ENCODE measurements at regions not wholly inside any gene's neighbourhood (a gene's known extent, or its start where the extent isn't known, plus 50 kb on each side); places are given as distances from the start of the nearest gene placed in this dataset.
"Not testable (repeated sequence)": the region's sequence is repeated elsewhere in the genome, so short reads cannot be mapped to it uniquely, and the experiment has no call there.

DNA sequence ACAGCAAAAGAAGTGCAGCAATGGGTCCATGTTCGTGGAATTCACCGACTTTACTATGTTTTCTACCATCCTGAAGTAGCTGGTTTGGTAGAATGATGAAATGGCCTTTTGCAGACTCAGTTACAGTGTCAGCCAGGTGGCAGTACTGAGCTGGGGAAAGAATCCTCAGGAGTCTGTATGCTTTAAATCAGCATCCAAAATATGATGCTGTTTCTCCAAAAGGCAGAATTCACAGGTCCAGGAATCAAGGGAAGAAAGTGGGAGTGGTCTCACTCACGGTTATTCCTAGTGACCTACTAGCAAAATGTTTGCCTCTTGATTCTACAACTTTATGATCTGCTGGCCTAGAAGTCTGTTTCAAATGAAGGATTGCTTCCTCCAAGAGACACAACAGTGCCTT is 287.1 kb downstream of the SPATA31A6 start:
- peak in 1 of 2 donors; percentile 25 for DNase-seq
- H3K27ac ChIP-seq; H3K4me3 ChIP-seq; H3K36me3 ChIP-seq; intact Hi-C loops (cut with DNase I; ENCODE audit: low total_unique reads); H3K9me3 ChIP-seq; H3K27me3 ChIP-seq; H3K4me1 ChIP-seq: not testable (repeated sequence)
- TF ChIP-seq CTCF (IDR thresholded peaks at IDR 0.05), result peak in 1 of 7 experiments; percentile 32
- 38 to 65% (median 47%) methylated on average over 3 of the region's 3 CpGs for WGBS, 5 donors

DNA sequence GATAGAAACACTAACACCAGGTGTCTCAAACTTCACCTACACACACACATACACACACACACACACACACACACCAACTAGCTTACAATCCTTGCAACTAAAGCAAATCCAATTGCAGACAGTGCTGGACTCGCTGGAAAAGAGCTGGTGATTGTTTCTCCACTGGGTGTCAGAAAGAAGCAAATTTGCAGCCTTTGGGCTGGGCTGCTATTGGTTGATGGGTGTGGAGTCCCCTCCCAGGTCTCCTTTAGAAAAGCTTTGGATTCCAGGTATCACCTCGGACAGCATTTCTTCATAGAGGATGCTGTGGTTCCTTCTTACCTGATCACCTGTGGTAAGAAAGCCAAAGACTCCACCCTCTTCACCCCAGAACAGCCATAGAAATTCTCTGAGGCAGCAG is 307.5 kb downstream of the SPATA31A6 start:
- H3K9me3 ChIP-seq; H3K27me3 ChIP-seq; DNase-seq; H3K4me3 ChIP-seq; intact Hi-C loops (cut with DNase I; ENCODE audit: low total_unique reads); H3K27ac ChIP-seq; H3K4me1 ChIP-seq; H3K36me3 ChIP-seq: not testable (repeated sequence)
- 64 to 71% (median 66%) methylated on average over 1 of the region's 2 CpGs for WGBS, 5 donors

DNA sequence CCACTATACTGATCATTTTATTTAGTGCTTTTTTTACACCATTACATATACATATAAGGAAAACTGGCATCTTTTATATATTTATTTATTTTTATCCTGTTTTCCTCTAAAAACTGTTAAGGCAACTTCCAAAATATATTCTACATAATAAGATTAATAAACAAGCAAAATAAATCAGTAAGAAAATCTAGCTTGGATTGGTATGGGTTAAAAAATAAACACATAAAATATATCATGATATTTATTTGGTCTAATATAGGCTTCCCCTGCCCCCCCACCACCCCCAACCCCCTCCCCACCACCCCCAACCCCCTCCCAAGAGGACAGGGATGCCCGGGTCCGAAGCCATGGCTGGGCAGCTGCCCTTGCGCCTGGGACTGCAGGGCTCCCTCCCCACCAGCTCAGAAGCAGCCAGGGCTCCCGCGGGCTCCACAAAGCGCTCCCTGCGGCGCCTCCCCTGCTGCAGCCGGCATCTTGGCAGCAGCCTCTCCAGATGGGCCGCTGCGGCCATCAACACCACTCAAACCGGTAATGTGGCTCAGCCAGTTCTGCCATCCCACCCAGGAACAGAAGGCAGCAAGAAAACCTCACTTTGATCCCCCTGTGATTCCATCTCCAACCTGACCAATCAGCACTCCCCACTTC is 319.3 kb downstream of the SPATA31A6 start:
- H3K9me3 ChIP-seq; intact Hi-C loops (cut with DNase I; ENCODE audit: low total_unique reads); H3K36me3 ChIP-seq; DNase-seq; H3K4me1 ChIP-seq; H3K27me3 ChIP-seq; H3K27ac ChIP-seq; H3K4me3 ChIP-seq: not testable (repeated sequence)
- 74 to 94% (median 86%) methylated on average over 12 of the region's 12 CpGs for WGBS, 5 donors

DNA sequence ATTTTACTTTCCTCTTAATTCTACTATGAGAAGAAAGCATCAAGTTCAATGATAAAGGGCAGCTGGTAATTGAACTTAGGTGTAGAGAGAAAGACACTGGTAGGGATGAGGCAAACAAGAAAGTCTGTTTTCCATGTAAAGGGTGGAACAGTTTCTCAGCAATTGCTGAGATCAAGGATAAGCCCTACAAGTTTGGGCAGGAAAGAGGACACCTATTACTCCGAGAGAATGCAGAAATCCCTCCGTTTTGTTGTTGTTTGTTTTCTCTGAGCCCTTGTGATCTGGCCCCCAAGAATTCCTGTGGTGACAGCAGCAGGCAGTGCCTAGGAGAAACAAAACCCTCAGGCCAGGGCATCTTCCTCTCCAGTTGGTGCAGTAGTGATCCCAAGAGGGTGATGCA is 324.7 kb downstream of the SPATA31A6 start:
- H3K4me1 ChIP-seq; intact Hi-C loops (cut with DNase I; ENCODE audit: low total_unique reads); DNase-seq; H3K36me3 ChIP-seq; H3K27me3 ChIP-seq; H3K9me3 ChIP-seq; H3K27ac ChIP-seq; H3K4me3 ChIP-seq: not testable (repeated sequence)
- WGBS, 5 donors, result 15 to 37% (median 32%) methylated on average over 2 of the region's 2 CpGs

DNA sequence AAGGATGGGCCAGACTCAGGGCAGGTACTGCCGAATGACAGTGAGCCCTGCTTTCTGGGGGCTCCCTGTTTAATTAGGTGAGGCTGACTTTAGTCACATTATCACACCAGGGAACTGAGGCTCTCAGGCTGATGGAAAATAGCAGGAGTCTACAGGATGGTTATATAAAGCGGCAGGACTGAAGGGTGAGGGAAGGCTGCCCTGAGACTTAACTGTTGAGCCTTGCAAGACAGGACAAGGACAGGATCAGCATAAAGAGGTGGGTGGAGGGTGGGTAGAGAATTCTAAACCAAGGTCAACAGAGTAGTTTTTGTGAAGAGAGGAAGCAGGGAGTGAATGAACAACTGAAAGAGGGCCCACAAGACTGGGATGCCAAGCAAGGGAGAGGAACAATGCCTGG is 330.1 kb downstream of the SPATA31A6 start:
- H3K36me3 ChIP-seq; H3K4me3 ChIP-seq; H3K4me1 ChIP-seq; H3K9me3 ChIP-seq; H3K27me3 ChIP-seq; DNase-seq; intact Hi-C loops (cut with DNase I; ENCODE audit: low total_unique reads); H3K27ac ChIP-seq: not testable (repeated sequence)
- WGBS, 5 donors, result no CpG with 5 or more reads among the region's 2 CpGs

DNA sequence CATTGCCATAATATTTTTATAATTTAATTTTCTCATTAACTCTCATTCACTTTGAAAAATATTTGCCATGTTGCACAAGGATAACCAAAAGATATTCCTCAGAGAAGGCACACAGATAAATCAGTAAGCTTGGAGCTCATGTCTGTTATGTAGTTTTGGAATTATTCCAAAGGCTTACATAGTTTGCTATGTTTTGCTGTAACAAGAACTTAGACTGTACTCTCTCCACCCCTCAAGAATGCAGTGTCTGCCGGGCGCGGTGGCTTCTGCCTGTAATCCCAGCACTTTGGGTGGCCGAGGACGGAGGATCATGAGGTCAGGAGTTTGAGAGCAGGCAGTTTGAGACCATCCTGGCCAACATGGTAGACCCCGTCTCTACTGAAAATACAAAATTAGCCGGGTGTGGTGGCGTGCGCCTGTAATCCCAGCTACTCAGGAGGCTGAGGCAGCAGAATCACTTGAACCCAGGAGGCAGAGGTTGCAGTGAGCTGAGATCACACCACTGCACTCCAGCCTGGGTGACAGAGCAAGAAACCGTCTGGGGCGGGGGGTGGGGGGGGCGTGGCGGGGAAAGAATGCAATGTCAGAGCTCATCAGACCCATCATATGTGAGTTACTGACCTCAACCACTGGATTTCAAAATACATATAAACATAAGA is 351.0 kb downstream of the SPATA31A6 start:
- H3K36me3 ChIP-seq; H3K27ac ChIP-seq; H3K9me3 ChIP-seq; H3K27me3 ChIP-seq; H3K4me1 ChIP-seq; H3K4me3 ChIP-seq; intact Hi-C loops (cut with DNase I; ENCODE audit: low total_unique reads): not testable (repeated sequence)
- 63 to 79% (median 67%) methylated on average over 7 to 13 of the region's 13 CpGs for WGBS, 5 donors
- peak in 1 of 2 donors; percentile 44 for DNase-seq

GRCh38 chr9:42534984-42535325 is 351.5 kb downstream of the SPATA31A6 start:
- intact Hi-C loops (cut with DNase I; ENCODE audit: low total_unique reads), result not testable (repeated sequence)
- DNase-seq, result peak; percentile 20 to 26

More at GRCh38 chr9:42534984-42535325, 351.5 kb downstream of the SPATA31A6 start:
- not testable (repeated sequence) for H3K9me3 ChIP-seq, H3K36me3 ChIP-seq, H3K27ac ChIP-seq, H3K4me3 ChIP-seq, H3K27me3 ChIP-seq, H3K4me1 ChIP-seq
- WGBS, 5 donors, result 22 to 41% (median 28%) methylated on average over 6 of the region's 6 CpGs

Measured in stomach (tissue), 8 donors.